ENCODE measurements at regions not wholly inside any gene's neighbourhood (a gene's known extent, or its start where the extent isn't known, plus 50 kb on each side); places are given as distances from the start of the nearest gene placed in this dataset.

- TF ChIP-seq CTCF (conservative IDR thresholded peaks at IDR 0.05) (no peak), ZFX (IDR thresholded peaks at IDR 0.05) (no peak)
These were observed 149.7 kb upstream of the ANKRD50 start for GRCh38 chr4:124862261-124862660.
